COR-L47 (cell line): ENCODE measurements at regions not wholly inside any gene's neighbourhood (a gene's known extent, or its start where the extent isn't known, plus 50 kb on each side); places are given as distances from the start of the nearest gene placed in this dataset.

Source experiments
- DNase-seq: peaks from one replicate; lab custom pipeline; 2025; lab: John Stamatoyannopoulos, UW

- DNase-seq: no peak
Measured at GRCh38 chr10:59085711-59086502, 90.5 kb upstream of the PHYHIPL start.

- DNase-seq: no peak
Measured at GRCh38 chr10:59087486-59087885, 89.0 kb upstream of the PHYHIPL start.

GRCh38 chr10:59088912-59089573 lies 87.4 kb upstream of the PHYHIPL start:
- no peak for DNase-seq

- DNase-seq: no peak
Measured at GRCh38 chr10:59090817-59091622, 85.4 kb upstream of the PHYHIPL start.

GRCh38 chr10:59093461-59093860 lies 83.0 kb upstream of the PHYHIPL start:
- no peak for DNase-seq

- no peak for DNase-seq
Measured at GRCh38 chr10:59096631-59097030, 79.8 kb upstream of the PHYHIPL start.

- DNase-seq: no peak
Measured at GRCh38 chr10:59098387-59098786, 78.1 kb upstream of the PHYHIPL start.

GRCh38 chr10:59098831-59099452 lies 77.5 kb upstream of the PHYHIPL start:
- DNase-seq: no peak

- DNase-seq: no peak
Measured at GRCh38 chr10:59099481-59099880, 77.0 kb upstream of the PHYHIPL start.

GRCh38 chr10:59102394-59102793 lies 74.0 kb upstream of the PHYHIPL start:
- no peak for DNase-seq

- no peak for DNase-seq
Measured at GRCh38 chr10:59104186-59104585, 72.3 kb upstream of the PHYHIPL start.

GRCh38 chr10:59106441-59106840 lies 70.0 kb upstream of the PHYHIPL start:
- no peak for DNase-seq

- DNase-seq: no peak
Measured at GRCh38 chr10:59107147-59107546, 69.3 kb upstream of the PHYHIPL start.

- DNase-seq: no peak
Measured at GRCh38 chr10:59108296-59108870, 68.1 kb upstream of the PHYHIPL start.

- DNase-seq: no peak
Measured at GRCh38 chr10:59108886-59109288, 67.6 kb upstream of the PHYHIPL start.

- DNase-seq: no peak
Measured at GRCh38 chr10:59109826-59110225, 66.6 kb upstream of the PHYHIPL start.

GRCh38 chr10:59124187-59124586 lies 52.3 kb upstream of the PHYHIPL start:
- no peak for DNase-seq

- DNase-seq: no peak
Measured at GRCh38 chr10:59125666-59126065, 50.8 kb upstream of the PHYHIPL start.

GRCh38 chr10:59126261-59126660 lies 50.2 kb upstream of the PHYHIPL start:
- no peak for DNase-seq
